ENCODE measurements at regions not wholly inside any gene's neighbourhood (a gene's known extent, or its start where the extent isn't known, plus 50 kb on each side); places are given as distances from the start of the nearest gene placed in this dataset.
A peak's percentile ranks its signal among the peaks of the same experiment; 100 is the strongest.

DNA sequence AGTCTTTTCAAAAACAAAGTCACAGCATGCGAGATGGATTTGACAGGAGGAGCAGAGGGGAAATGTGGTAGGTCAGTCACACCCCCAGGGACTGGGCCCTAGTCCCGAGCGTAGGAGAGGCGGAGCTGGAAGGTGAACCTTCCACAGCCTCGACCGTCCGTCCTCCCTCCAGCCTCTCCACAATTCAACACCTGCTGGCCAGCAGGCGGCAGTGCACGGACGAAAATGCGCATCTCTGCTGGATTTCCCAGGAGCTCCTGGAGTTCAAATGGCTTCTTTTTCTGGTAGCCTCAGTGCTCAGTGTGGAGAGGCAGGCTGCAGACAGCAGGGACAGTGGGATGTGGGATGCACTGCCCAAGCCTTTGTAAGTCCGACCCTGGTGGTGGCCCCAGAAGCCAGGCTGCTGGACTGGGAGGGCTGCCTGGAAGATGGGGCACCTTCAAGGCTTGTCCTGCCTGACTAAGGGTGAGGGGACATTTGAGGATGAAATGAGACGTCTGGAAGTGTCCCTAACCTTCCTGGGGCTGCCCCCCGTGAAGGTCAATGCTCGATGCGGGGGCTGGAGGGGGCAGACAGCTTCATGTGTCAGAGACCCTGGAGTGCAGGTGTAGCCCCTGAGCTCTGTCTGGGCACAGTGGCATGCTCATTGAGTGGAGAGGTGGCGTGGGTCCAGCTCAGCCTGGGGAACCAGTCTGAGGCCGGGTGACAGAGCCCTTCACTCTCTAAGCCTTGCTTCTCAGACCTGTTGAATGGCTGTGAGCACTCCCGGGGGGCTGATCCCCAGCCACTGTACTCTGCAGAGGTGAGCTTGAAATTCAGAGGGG is 189.5 kb downstream of the TFCP2L1 start (continued):
- TF ChIP-seq CTCF (CRISPR knock-in tag; IDR thresholded peaks at IDR 0.05) (peak; percentile 96), AHR (CRISPR knock-in tag; IDR thresholded peaks at IDR 0.05) (peak; percentile 36; the same call in 1 of the 2 replicates), ZNF552 (CRISPR knock-in tag; IDR thresholded peaks at IDR 0.05; ENCODE audit: borderline replicate concordance) (no peak), KIAA2018 (CRISPR knock-in tag; IDR thresholded peaks at IDR 0.05; ENCODE audit: borderline replicate concordance) (no peak), ZNF143 (CRISPR knock-in tag; IDR thresholded peaks at IDR 0.05) (0 out of 2 replicates have a peak, but pooled peaks have one; percentile 42), PITX1 (CRISPR knock-in tag; IDR thresholded peaks at IDR 0.05) (peak; percentile 34; the same call in 1 of the 2 replicates), HNRNPLL (IDR thresholded peaks at IDR 0.05; ENCODE audit: low read depth, low read length, poor library complexity, severe bottlenecking) (peak; percentile 35), STAG1 (CRISPR knock-in tag; IDR thresholded peaks at IDR 0.05) (peak; percentile 90), RFX1 (IDR thresholded peaks at IDR 0.05) (no peak), ZNF160 (CRISPR knock-in tag; IDR thresholded peaks at IDR 0.05) (no peak), MTERF4 (CRISPR knock-in tag; IDR thresholded peaks at IDR 0.05) (0 out of 2 replicates have a peak, but pooled peaks have one; percentile 44), ZSCAN9 (CRISPR knock-in tag; IDR thresholded peaks at IDR 0.05; ENCODE audit: borderline replicate concordance) (no peak)
- TF ChIP-seq, protein P1, sequence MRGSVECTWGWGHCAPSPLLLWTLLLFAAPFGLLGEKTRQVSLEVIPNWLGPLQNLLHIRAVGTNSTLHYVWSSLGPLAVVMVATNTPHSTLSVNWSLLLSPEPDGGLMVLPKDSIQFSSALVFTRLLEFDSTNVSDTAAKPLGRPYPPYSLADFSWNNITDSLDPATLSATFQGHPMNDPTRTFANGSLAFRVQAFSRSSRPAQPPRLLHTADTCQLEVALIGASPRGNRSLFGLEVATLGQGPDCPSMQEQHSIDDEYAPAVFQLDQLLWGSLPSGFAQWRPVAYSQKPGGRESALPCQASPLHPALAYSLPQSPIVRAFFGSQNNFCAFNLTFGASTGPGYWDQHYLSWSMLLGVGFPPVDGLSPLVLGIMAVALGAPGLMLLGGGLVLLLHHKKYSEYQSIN (CRISPR knock-in tag; IDR thresholded peaks at IDR 0.05; ENCODE audit: borderline replicate concordance), result no peak
- TF ChIP-seq, protein P2, sequence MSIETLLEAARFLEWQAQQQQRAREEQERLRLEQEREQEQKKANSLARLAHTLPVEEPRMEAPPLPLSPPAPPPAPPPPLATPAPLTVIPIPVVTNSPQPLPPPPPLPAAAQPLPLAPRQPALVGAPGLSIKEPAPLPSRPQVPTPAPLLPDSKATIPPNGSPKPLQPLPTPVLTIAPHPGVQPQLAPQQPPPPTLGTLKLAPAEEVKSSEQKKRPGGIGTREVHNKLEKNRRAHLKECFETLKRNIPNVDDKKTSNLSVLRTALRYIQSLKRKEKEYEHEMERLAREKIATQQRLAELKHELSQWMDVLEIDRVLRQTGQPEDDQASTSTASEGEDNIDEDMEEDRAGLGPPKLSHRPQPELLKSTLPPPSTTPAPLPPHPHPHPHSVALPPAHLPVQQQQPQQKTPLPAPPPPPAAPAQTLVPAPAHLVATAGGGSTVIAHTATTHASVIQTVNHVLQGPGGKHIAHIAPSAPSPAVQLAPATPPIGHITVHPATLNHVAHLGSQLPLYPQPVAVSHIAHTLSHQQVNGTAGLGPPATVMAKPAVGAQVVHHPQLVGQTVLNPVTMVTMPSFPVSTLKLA (IDR thresholded peaks at IDR 0.05), result no peak

Measured in HepG2 (cell line).